K562 (cell line): ENCODE measurements at regions not wholly inside any gene's neighbourhood (a gene's known extent, or its start where the extent isn't known, plus 50 kb on each side); places are given as distances from the start of the nearest gene placed in this dataset.

Experiments used
- ATAC-seq: fragments of 200-7000 bp; cut with Tn5 transposase; 3 replicates; pipeline ENCODE4 v1.9.1; 2020; ENCODE audit warnings: moderate library complexity
- BruUV-seq: library from RNA; stranded (reverse); fragments of 400-500 nt; replicated peaks from 2 replicates; lab custom pipeline; 2021; lab: Mats Ljungman, UMichigan
- CTCF ChIA-PET: fragments of 300-600 bp; formaldehyde crosslinking; extraction: SDS; loops from one replicate; lab custom pipeline; 2021; ENCODE audit warnings: low intra/inter-chr PET ratio; lab: Yijun Ruan, JAX
- POLR2A ChIA-PET: fragments of 300-600, 350-650 bp; sonication (Branson Sonifier 250); formaldehyde crosslinking; extraction: SDS; loops from one replicate; lab custom pipeline; 2021; ENCODE audit warnings: antibody characterized with exemption, inconsistent platforms; lab: Yijun Ruan, JAX
- DNase-seq, 4 experiments: peaks; one replicate each; pipeline versions ENCODE4 v3.0.0 to v3.0.0-alpha.2; 2011 to 2018; ENCODE audit warnings: low spot score in 3 of 4, mixed read lengths in 3 of 4; ENCODE audit errors: extremely low read depth in 1 of 4
- FAIRE-seq: peaks from 2 replicates; lab custom pipeline; 2011; peaks lifted over from hg19 to GRCh38; lab: Jason Lieb, UNC
- H2AFZ ChIP-seq: 2 replicates; pipeline ENCODE4 v1.6.0; 2011; ENCODE audit warnings: low read depth, low read length, control low read depth, inconsistent platforms
- H3K27ac ChIP-seq: fragments of 200-600 bp; 3 replicates; pipeline ENCODE4 v1.8.0; 2011; ENCODE audit warnings: low read depth, mild to moderate bottlenecking, control low read depth, inconsistent platforms, low read length, moderate library complexity, mixed read lengths; ENCODE audit errors: extremely low read depth
- H3K27me3 ChIP-seq, 2 experiments: fragments of 300-600 bp in 1 of 2; 2 replicates in 1 of 2; 3 replicates in 1 of 2; pipeline versions ENCODE4 v1.6.0 to v1.8.0; 2011; ENCODE audit warnings: inconsistent platforms in 2 of 2, low read length in 2 of 2, mild to moderate bottlenecking in 1 of 2, mixed read lengths in 1 of 2, moderate library complexity in 1 of 2; ENCODE audit not compliant: control insufficient read depth in 2 of 2, insufficient read depth in 2 of 2
- H3K36me3 ChIP-seq: fragments of 300-600 bp; 3 replicates; pipeline ENCODE4 v1.8.0; 2011; ENCODE audit warnings: mild to moderate bottlenecking, low read length, inconsistent platforms; ENCODE audit not compliant: control insufficient read depth, insufficient read depth
- H3K4me1 ChIP-seq, 2 experiments: fragments of 200-600 bp in 1 of 2; replicated peaks in 1 of 2; 2 replicates in 1 of 2; 3 replicates in 1 of 2; pipeline versions ENCODE4 v1.5.1 to v1.8.0; 2011; ENCODE audit warnings: inconsistent platforms in 2 of 2, low read length in 2 of 2, mild to moderate bottlenecking in 1 of 2, mixed read lengths in 1 of 2, moderate library complexity in 1 of 2; ENCODE audit not compliant: control insufficient read depth in 2 of 2, insufficient read depth in 2 of 2
- H3K4me2 ChIP-seq: 2 replicates; pipeline ENCODE4 v1.6.1; 2011; ENCODE audit warnings: low read length, control low read depth, inconsistent platforms, mixed read lengths; ENCODE audit not compliant: insufficient read depth
- H3K4me3 ChIP-seq: fragments of 200-600 bp; sonication (generic), shearing (Covaris generic); 2 replicates; pipeline ENCODE4 v1.5.1; 2016; ENCODE audit warnings: control low read depth, inconsistent platforms
- H3K79me2 ChIP-seq: fragments of 200-600 bp; 3 replicates; pipeline ENCODE4 v1.8.0; 2011; ENCODE audit warnings: low read length, inconsistent platforms; ENCODE audit not compliant: control insufficient read depth, insufficient read depth
- H3K9ac ChIP-seq, 2 experiments: 2 replicates each; pipeline versions ENCODE4 v1.6.0 to v1.6.1; 2011; ENCODE audit warnings: low read depth in 2 of 2, low read length in 2 of 2, control low read depth in 1 of 2, inconsistent platforms in 1 of 2, mild to moderate bottlenecking in 1 of 2, mixed read lengths in 1 of 2; ENCODE audit not compliant: insufficient read depth in 1 of 2
- H3K9me1 ChIP-seq: one replicate; pipeline ENCODE4 v1.6.0; 2011; ENCODE audit warnings: inconsistent platforms, mild to moderate bottlenecking, low read length, moderate library complexity; ENCODE audit not compliant: control insufficient read depth, insufficient read depth
- H3K9me3 ChIP-seq: replicated peaks from 2 replicates; pipeline ENCODE4 v1.5.1; 2011; ENCODE audit warnings: low read depth, low read length, inconsistent platforms; ENCODE audit not compliant: control insufficient read depth, insufficient read depth
- H4K20me1 ChIP-seq: replicated peaks from 2 replicates; pipeline ENCODE4 v1.6.1; 2011; ENCODE audit warnings: low read length, inconsistent platforms, mixed read lengths; ENCODE audit not compliant: control insufficient read depth, insufficient read depth
- BCL6 ChIP-seq: fragments of 250-450 bp; sonication (Bioruptor Pico); IDR thresholded peaks from 2 replicates; pipeline ENCODE4 v1.4.0; 2020
- CBFA2T3 ChIP-seq: fragments of 450-650 bp; IDR thresholded peaks from 2 replicates; pipeline ENCODE4 v1.6.1; 2017
- CGGBP1 ChIP-seq: fragments of 250-450 bp; sonication (Bioruptor Pico); IDR thresholded peaks from 2 replicates; pipeline ENCODE4 v1.9.0; 2021; ENCODE audit warnings: mild to moderate bottlenecking
- CLOCK ChIP-seq: fragments of 250-450 bp; sonication (Bioruptor Pico); IDR thresholded peaks from 2 replicates; pipeline ENCODE4 v1.4.0; 2020; ENCODE audit warnings: mild to moderate bottlenecking, moderate library complexity, borderline replicate concordance
- FOXK1 ChIP-seq: sonication (generic); formaldehyde crosslinking; IDR thresholded peaks from 2 replicates; pipeline ENCODE4 v1.8.0; 2022; ENCODE audit warnings: missing genetic modification reagents, mild to moderate bottlenecking, borderline replicate concordance
- HDAC1 ChIP-seq, 2 experiments: fragments of 450-650 bp; IDR thresholded peaks; 2 replicates each; pipeline ENCODE4 v1.6.1; 2016 to 2017; ENCODE audit warnings: inconsistent platforms in 1 of 2, mild to moderate bottlenecking in 1 of 2, moderate library complexity in 1 of 2
- HSF4 ChIP-seq: fragments of 250-450 bp; sonication (Bioruptor Pico); IDR thresholded peaks from 2 replicates; pipeline ENCODE4 v2.1.2; 2022; ENCODE audit warnings: mild to moderate bottlenecking, moderate library complexity, borderline replicate concordance
- NR2C2 ChIP-seq, 2 experiments: fragments of 200-800 bp in 1 of 2; sonication (Bioruptor generic) in 1 of 2; sonication (generic) in 1 of 2; formaldehyde crosslinking in 1 of 2; IDR thresholded peaks; 2 replicates each; pipeline versions ENCODE4 v1.6.1 to v1.8.0; 2016 to 2022; ENCODE audit warnings: mild to moderate bottlenecking in 1 of 2, missing compliant biosample characterization in 1 of 2, missing genetic modification characterization in 1 of 2, missing genetic modification reagents in 1 of 2
- PHF20 ChIP-seq: fragments of 450-650 bp; IDR thresholded peaks from 2 replicates; pipeline ENCODE4 v1.6.1; 2018; ENCODE audit not compliant: partially characterized antibody
- RCOR1 ChIP-seq, 2 experiments: IDR thresholded peaks; 2 replicates each; pipeline ENCODE4 v1.6.1; 2012; ENCODE audit warnings: low read depth in 2 of 2, low read length in 2 of 2, borderline replicate concordance in 1 of 2, improper control_type of control experiment in 1 of 2
- TEAD1 ChIP-seq, 2 experiments: fragments of 450-650 bp in 1 of 2; sonication (generic) in 1 of 2; formaldehyde crosslinking; IDR thresholded peaks; 2 replicates each; pipeline versions ENCODE4 v1.4.0 to v1.8.0; 2020 to 2022; ENCODE audit warnings: mild to moderate bottlenecking in 2 of 2, missing genetic modification reagents in 1 of 2
- ZFP1 ChIP-seq: fragments of 450-650 bp; formaldehyde crosslinking; IDR thresholded peaks from 2 replicates; pipeline ENCODE4 v1.4.0; 2020; ENCODE audit warnings: mild to moderate bottlenecking, mixed read lengths
- ZSCAN29 ChIP-seq: fragments of 450-650 bp; IDR thresholded peaks from 2 replicates; pipeline ENCODE4 v1.6.1; 2017
- WGBS: fragments of 100-300 bp; shearing (Covaris generic); methylation state at CpG from one replicate; pipeline ENCODE4 v1.1.6; 2016; ENCODE audit warnings: low coverage, mixed read lengths; ENCODE audit not compliant: insufficient coverage; ENCODE audit errors: missing lambda C conversion rate; 5-methylcytosine and 5-hydroxymethylcytosine counted together
- in situ Hi-C: fragments of 300-500 bp; cut with MboI; formaldehyde crosslinking; loops from 4 replicates; pipeline ENCODE4 v1.15.0; 2018; ENCODE audit warnings: inconsistent platforms, mixed read lengths
- intact Hi-C: fragments of 100-400 bp; cut with micrococcal nuclease; formaldehyde crosslinking; loops from 2 replicates; pipeline ENCODE4 v1.14.2; 2022
- TF ChIP-seq, protein P1 (sequence below), 2 experiments: fragments of 450-650 bp; IDR thresholded peaks; 2 replicates each; pipeline ENCODE4 v1.6.1; 2018; ENCODE audit warnings: mild to moderate bottlenecking in 2 of 2, low read depth in 1 of 2; ENCODE audit not compliant: partially characterized antibody in 2 of 2

DNA sequence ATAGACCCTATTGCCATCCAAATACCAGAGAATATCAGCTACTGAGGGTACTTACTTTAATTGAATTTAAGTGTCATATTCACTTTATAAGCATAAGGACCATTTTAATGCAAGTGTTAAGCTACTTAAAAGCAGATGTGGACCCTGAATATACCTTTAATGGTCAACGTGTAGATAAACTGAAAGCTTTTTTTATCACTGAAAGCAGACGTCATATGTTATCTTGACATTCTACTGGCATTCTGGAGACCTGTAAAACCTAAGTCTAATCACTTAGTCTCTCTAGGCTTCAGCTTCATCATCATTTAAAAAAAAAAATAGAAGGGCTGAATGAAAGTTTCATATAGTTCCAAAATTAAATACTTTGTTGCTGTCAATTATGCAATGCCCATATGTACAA lies 116.5 kb downstream of the ELAPOR2 start:
- Histone ChIP-seq H3K27me3 (no peaks in the 10 kb centered on the region), H3K9ac (no peak overlapping the region), H3K27ac (no peak overlapping the region), H3K9me1 (no peaks in the 10 kb centered on the region), H4K20me1 (no peaks in the 10 kb centered on the region), H3K4me2 (no peak overlapping the region), H2AFZ (no peak overlapping the region), H3K4me1 (peaks cover 0 to 6% of the 10 kb centered on the region in 2 experiments; a peak in 1 of 5 replicates), H3K9me3 (no peaks in the 10 kb centered on the region), H3K4me3 (no peak overlapping the region), H3K36me3 (peaks cover 24% of the 10 kb centered on the region), H3K79me2 (no peaks in the 10 kb centered on the region)
- DNase-seq (peak in 3 of 4 experiments; percentile 18 to 26 (median 23)), ATAC-seq (peak; percentile 55), FAIRE-seq (no peak)
- in situ Hi-C loops = no loop called here
- CTCF ChIA-PET = no interaction called here
- intact Hi-C loops = loop anchor here (5.0 kb wide), 1 partner anchor 59 kb away; no protein-coding TSS in a partner anchor
- 2% methylated on average over 2 of the region's 2 CpGs for WGBS
- POLR2A ChIA-PET = interaction anchor here (0.6 to 1.7 kb wide), 4 partner anchors 8 to 229 kb away, joined by 3 to 5 read pairs (median 4); no protein-coding TSS in a partner anchor
- BruUV-seq = no TSS peak
- TF ChIP-seq RCOR1 (IDR thresholded peaks at IDR 0.05; ENCODE audit: borderline replicate concordance in 1 of 2, low read depth in 2 of 2, low read length in 2 of 2) (0 out of 4 replicates have a peak, but pooled peaks of 1 of the 2 experiments have one; percentile 26), NR2C2 (CRISPR knock-in tag; IDR thresholded peaks at IDR 0.05) (no peak), NR2C2 (tag; IDR thresholded peaks at IDR 0.05) (no peak), HDAC1 (IDR thresholded peaks at IDR 0.05) (no peak), FOXK1 (CRISPR knock-in tag) (no peak), CLOCK (CRISPR knock-in tag) (no peak), HSF4 (CRISPR knock-in tag) (no peak), ZFP1 (CRISPR knock-in tag) (no peak), PHF20 (no peak), CGGBP1 (CRISPR knock-in tag) (no peak), CBFA2T3 (peak; percentile 69), BCL6 (CRISPR knock-in tag) (no peak), TEAD1 (CRISPR knock-in tag; IDR thresholded peaks at IDR 0.05) (no peak), ZSCAN29 (no peak)
- TF ChIP-seq, protein P1, sequence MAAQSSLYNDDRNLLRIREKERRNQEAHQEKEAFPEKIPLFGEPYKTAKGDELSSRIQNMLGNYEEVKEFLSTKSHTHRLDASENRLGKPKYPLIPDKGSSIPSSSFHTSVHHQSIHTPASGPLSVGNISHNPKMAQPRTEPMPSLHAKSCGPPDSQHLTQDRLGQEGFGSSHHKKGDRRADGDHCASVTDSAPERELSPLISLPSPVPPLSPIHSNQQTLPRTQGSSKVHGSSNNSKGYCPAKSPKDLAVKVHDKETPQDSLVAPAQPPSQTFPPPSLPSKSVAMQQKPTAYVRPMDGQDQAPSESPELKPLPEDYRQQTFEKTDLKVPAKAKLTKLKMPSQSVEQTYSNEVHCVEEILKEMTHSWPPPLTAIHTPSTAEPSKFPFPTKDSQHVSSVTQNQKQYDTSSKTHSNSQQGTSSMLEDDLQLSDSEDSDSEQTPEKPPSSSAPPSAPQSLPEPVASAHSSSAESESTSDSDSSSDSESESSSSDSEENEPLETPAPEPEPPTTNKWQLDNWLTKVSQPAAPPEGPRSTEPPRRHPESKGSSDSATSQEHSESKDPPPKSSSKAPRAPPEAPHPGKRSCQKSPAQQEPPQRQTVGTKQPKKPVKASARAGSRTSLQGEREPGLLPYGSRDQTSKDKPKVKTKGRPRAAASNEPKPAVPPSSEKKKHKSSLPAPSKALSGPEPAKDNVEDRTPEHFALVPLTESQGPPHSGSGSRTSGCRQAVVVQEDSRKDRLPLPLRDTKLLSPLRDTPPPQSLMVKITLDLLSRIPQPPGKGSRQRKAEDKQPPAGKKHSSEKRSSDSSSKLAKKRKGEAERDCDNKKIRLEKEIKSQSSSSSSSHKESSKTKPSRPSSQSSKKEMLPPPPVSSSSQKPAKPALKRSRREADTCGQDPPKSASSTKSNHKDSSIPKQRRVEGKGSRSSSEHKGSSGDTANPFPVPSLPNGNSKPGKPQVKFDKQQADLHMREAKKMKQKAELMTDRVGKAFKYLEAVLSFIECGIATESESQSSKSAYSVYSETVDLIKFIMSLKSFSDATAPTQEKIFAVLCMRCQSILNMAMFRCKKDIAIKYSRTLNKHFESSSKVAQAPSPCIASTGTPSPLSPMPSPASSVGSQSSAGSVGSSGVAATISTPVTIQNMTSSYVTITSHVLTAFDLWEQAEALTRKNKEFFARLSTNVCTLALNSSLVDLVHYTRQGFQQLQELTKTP (IDR thresholded peaks at IDR 0.05; ENCODE audit: low read depth in 1 of 2, partially characterized antibody in 2 of 2) = no peak
